Tibial artery (tissue), 4 donors: ENCODE measurements at regions not wholly inside any gene's neighbourhood (a gene's known extent, or its start where the extent isn't known, plus 50 kb on each side); places are given as distances from the start of the nearest gene placed in this dataset.

Source experiments
- DNase-seq, 2 donors: peaks; one replicate each; pipeline ENCODE4 v3.0.0-alpha.2; 2019
- H3K27ac ChIP-seq, 2 donors: fragments of 200-600 bp; sonication (generic) in 1 of 2; 1 replicate in 1 of 2; 2 replicates in 1 of 2; pipeline ENCODE4 v1.5.1; 2018 to 2019; ENCODE audit warnings: mild to moderate bottlenecking in 1 of 2
- H3K27me3 ChIP-seq, 2 donors: fragments of 200-600 bp; sonication (generic) in 1 of 2; one replicate each; pipeline versions ENCODE4 v1.5.1 to v1.6.0; 2016 to 2019
- H3K36me3 ChIP-seq, 3 donors: fragments of 200-600 bp; sonication (generic) in 2 of 3; one replicate each; pipeline ENCODE4 v1.5.1; 2016 to 2019; ENCODE audit warnings: mild to moderate bottlenecking in 2 of 3
- H3K4me1 ChIP-seq, 4 donors: fragments of 200-600 bp; sonication (generic) in 2 of 4; 1 replicate in 3 of 4; 2 replicates in 1 of 4; pipeline ENCODE4 v1.5.1; 2016 to 2019
- H3K4me3 ChIP-seq, 2 donors: fragments of 200-600 bp; sonication (generic) in 1 of 2; 1 replicate in 1 of 2; 2 replicates in 1 of 2; pipeline ENCODE4 v1.5.1; 2018 to 2019; ENCODE audit warnings: mild to moderate bottlenecking in 2 of 2
- H3K9me3 ChIP-seq, 3 donors: fragments of 200-600 bp; sonication (generic) in 1 of 3; one replicate each; pipeline ENCODE4 v1.5.1; 2016 to 2019
- CTCF ChIP-seq, 2 experiments: fragments of 200-600 bp in 1 of 2; fragments of 450-650 bp in 1 of 2; IDR thresholded peaks; one replicate each; pipeline ENCODE4 v1.5.1; 2017 to 2019; ENCODE audit warnings: antibody characterized with exemption in 2 of 2, mild to moderate bottlenecking in 1 of 2, moderate library complexity in 1 of 2
- intact Hi-C: fragments of 100-400 bp; cut with DNase I; formaldehyde crosslinking; loops from one replicate; pipeline ENCODE4 v1.15.0; 2023; ENCODE audit warnings: low total_unique reads

- Histone ChIP-seq H3K27me3 (no peaks in the 10 kb centered on the region), H3K4me1 (no peaks in the 10 kb centered on the region), H3K36me3 (peaks cover 0 to 6% (median 5%) of the 10 kb centered on the region in 3 donors), H3K4me3 (no peak overlapping the region), H3K9me3 (no peaks in the 10 kb centered on the region), H3K27ac (no peak overlapping the region)
- intact Hi-C loops, result no loop called here
- TF ChIP-seq CTCF (IDR thresholded peaks at IDR 0.05), result no peak
- no peak for DNase-seq
Observed at GRCh38 chr5:84535281-84535680, 150.6 kb upstream of the EDIL3 start.

GRCh38 chr5:84524491-84524890 lies 139.8 kb upstream of the EDIL3 start:
- Histone ChIP-seq H3K9me3 (no peaks in the 10 kb centered on the region), H3K36me3 (no peaks in the 10 kb centered on the region), H3K4me3 (no peak overlapping the region), H3K27me3 (no peaks in the 10 kb centered on the region), H3K4me1 (no peaks in the 10 kb centered on the region), H3K27ac (no peak overlapping the region)
- no peak for DNase-seq
- TF ChIP-seq CTCF (IDR thresholded peaks at IDR 0.05), result no peak
- intact Hi-C loops, result no loop called here

- Histone ChIP-seq H3K4me3 (no peak overlapping the region), H3K9me3 (no peaks in the 10 kb centered on the region), H3K27ac (no peak overlapping the region), H3K4me1 (no peaks in the 10 kb centered on the region), H3K27me3 (no peaks in the 10 kb centered on the region), H3K36me3 (no peaks in the 10 kb centered on the region)
- no peak for DNase-seq
- TF ChIP-seq CTCF (IDR thresholded peaks at IDR 0.05), result no peak
- intact Hi-C loops, result no loop called here
Observed at GRCh38 chr5:84518862-84519261, 134.2 kb upstream of the EDIL3 start.

GRCh38 chr5:84518370-84518769 lies 133.7 kb upstream of the EDIL3 start:
- Histone ChIP-seq H3K9me3 (no peaks in the 10 kb centered on the region), H3K4me1 (no peaks in the 10 kb centered on the region), H3K27ac (no peak overlapping the region), H3K4me3 (no peak overlapping the region), H3K36me3 (no peaks in the 10 kb centered on the region), H3K27me3 (no peaks in the 10 kb centered on the region)
- TF ChIP-seq CTCF (IDR thresholded peaks at IDR 0.05), result no peak
- no peak for DNase-seq
- intact Hi-C loops, result no loop called here

- H3K27me3 ChIP-seq, result no peaks in the 10 kb centered on the region
- TF ChIP-seq CTCF (IDR thresholded peaks at IDR 0.05), result no peak
- no peaks in the 10 kb centered on the region for H3K9me3 ChIP-seq
Observed at GRCh38 chr5:84506625-84507024, 121.9 kb upstream of the EDIL3 start.

GRCh38 chr5:84494453-84494852 lies 109.8 kb upstream of the EDIL3 start:
- H3K9me3 ChIP-seq, result no peaks in the 10 kb centered on the region
- no peaks in the 10 kb centered on the region for H3K4me1 ChIP-seq
- intact Hi-C loops, result no loop called here
- no peak for DNase-seq
- H3K27ac ChIP-seq, result no peak overlapping the region
- no peaks in the 10 kb centered on the region for H3K27me3 ChIP-seq
- TF ChIP-seq CTCF (IDR thresholded peaks at IDR 0.05), result no peak
- no peaks in the 10 kb centered on the region for H3K36me3 ChIP-seq
- no peak overlapping the region for H3K4me3 ChIP-seq

More at GRCh38 chr5:84506625-84507024, 121.9 kb upstream of the EDIL3 start:
- no peak for DNase-seq
- Histone ChIP-seq H3K27ac (no peak overlapping the region), H3K36me3 (no peaks in the 10 kb centered on the region), H3K4me1 (no peaks in the 10 kb centered on the region), H3K4me3 (no peak overlapping the region)
- intact Hi-C loops, result no loop called here
